ENCODE measurements at regions not wholly inside any gene's neighbourhood (a gene's known extent, or its start where the extent isn't known, plus 50 kb on each side); places are given as distances from the start of the nearest gene placed in this dataset.

GRCh38 chr16:35823342-35823741 lies 2363.9 kb downstream of the TP53TG3F start:
- no peak overlapping the region for H2BK20ac ChIP-seq (ENCODE audit: low read depth, low read length, poor library complexity, severe bottlenecking)
- H3K27ac ChIP-seq (ENCODE audit: insufficient read length, low read depth, low read length): no peak overlapping the region
- H2BK120ac ChIP-seq (ENCODE audit: low read depth, low read length, poor library complexity, severe bottlenecking): no peak overlapping the region
- no peak overlapping the region for H3K27ac Mint-ChIP-seq
- no peak overlapping the region for H2BK12ac ChIP-seq (ENCODE audit: insufficient read length, low read depth, low read length)
- no peak overlapping the region for H3K14ac ChIP-seq (ENCODE audit: insufficient read depth, low read length)
- no peak overlapping the region for H2AK5ac ChIP-seq (ENCODE audit: insufficient read length, low read length)
- H3K4me2 ChIP-seq (ENCODE audit: insufficient read depth, insufficient read length, low read length): no peak overlapping the region
- DNase-seq: no peak
- no peak overlapping the region for H3K56ac ChIP-seq (ENCODE audit: insufficient read length, low read depth, low read length)
- no peaks in the 10 kb centered on the region for H3K23me2 ChIP-seq (ENCODE audit: insufficient read length, low read depth, low read length, poor library complexity, severe bottlenecking)
- no peak overlapping the region for H3K4me3 Mint-ChIP-seq
- no peak overlapping the region for H4K8ac ChIP-seq (replicated peaks; ENCODE audit: insufficient read length, low read depth, low read length)
- no peak overlapping the region for H3K23ac ChIP-seq (ENCODE audit: insufficient read length, low read depth, low read length)
- no peak overlapping the region for H4K91ac ChIP-seq (ENCODE audit: insufficient read length, low read depth, low read length)
- TF ChIP-seq CTCF (conservative IDR thresholded peaks at IDR 0.05): no peak
- H3K18ac ChIP-seq (ENCODE audit: insufficient read length, low read depth, low read length): no peak overlapping the region
- no peaks in the 10 kb centered on the region for H3K4me1 Mint-ChIP-seq
- H3T11ph ChIP-seq (ENCODE audit: low read length): no peak overlapping the region
- no peak overlapping the region for H4K5ac ChIP-seq (ENCODE audit: insufficient read length, low read depth, low read length)
- H3K27me3 Mint-ChIP-seq (ENCODE audit: low read depth): peaks cover 3% of the 10 kb centered on the region; the same call in 1 of the 2 replicates
- H3K4me1 ChIP-seq (ENCODE audit: insufficient read depth, low read length): no peaks in the 10 kb centered on the region
- H3K36me3 Mint-ChIP-seq (ENCODE audit: insufficient read depth in 1 of 3, low read depth in 3 of 3): peaks cover 0 to 12% (median 0%) of the 10 kb centered on the region in 3 experiments; a peak in 2 of 7 replicates
- H2BK15ac ChIP-seq (ENCODE audit: low read depth, low read length): no peak overlapping the region
- no peak overlapping the region for H2AFZ ChIP-seq (ENCODE audit: low read length)
- peaks cover 24% of the 10 kb centered on the region for H3K9me3 ChIP-seq (ENCODE audit: control insufficient read depth, low read depth, low read length)
- no peaks in the 10 kb centered on the region for H4K20me1 ChIP-seq (ENCODE audit: control insufficient read depth, insufficient read depth, insufficient read length)
- no peak overlapping the region for H2BK5ac ChIP-seq (ENCODE audit: insufficient read length, low read length)
- peaks cover 74 to 75% of the 10 kb centered on the region in 2 experiments for H3K9me3 Mint-ChIP-seq
- no peaks in the 10 kb centered on the region for H3K27me3 ChIP-seq (ENCODE audit: insufficient read depth, low read length)
- H3K79me1 ChIP-seq (ENCODE audit: insufficient read depth, low read depth, low read length, poor library complexity, severe bottlenecking): no peaks in the 10 kb centered on the region
- no peak overlapping the region for H3K4ac ChIP-seq (ENCODE audit: low read depth, low read length)
- H3K9ac ChIP-seq (ENCODE audit: extremely low read depth, insufficient read length, low read length): no peak overlapping the region
- H3K79me2 ChIP-seq (ENCODE audit: insufficient read depth, low read length): no peaks in the 10 kb centered on the region

Measured in H9 (cell line).